22Rv1 (cell line): ENCODE measurements at regions not wholly inside any gene's neighbourhood (a gene's known extent, or its start where the extent isn't known, plus 50 kb on each side); places are given as distances from the start of the nearest gene placed in this dataset.

Experiments used
- H3K27ac ChIP-seq: fragments of 450-650 bp; 2 replicates; pipeline ENCODE4 v1.5.1; 2017
- ZFX ChIP-seq: fragments of 450-650 bp; IDR thresholded peaks from 2 replicates; pipeline ENCODE4 v1.6.1; 2017; ENCODE audit warnings: antibody characterized with exemption, borderline replicate concordance
- TF ChIP-seq, protein P1 (sequence below): fragments of 450-650 bp; IDR thresholded peaks from 2 replicates; pipeline ENCODE4 v1.5.1; 2017; ENCODE audit warnings: mild to moderate bottlenecking

DNA sequence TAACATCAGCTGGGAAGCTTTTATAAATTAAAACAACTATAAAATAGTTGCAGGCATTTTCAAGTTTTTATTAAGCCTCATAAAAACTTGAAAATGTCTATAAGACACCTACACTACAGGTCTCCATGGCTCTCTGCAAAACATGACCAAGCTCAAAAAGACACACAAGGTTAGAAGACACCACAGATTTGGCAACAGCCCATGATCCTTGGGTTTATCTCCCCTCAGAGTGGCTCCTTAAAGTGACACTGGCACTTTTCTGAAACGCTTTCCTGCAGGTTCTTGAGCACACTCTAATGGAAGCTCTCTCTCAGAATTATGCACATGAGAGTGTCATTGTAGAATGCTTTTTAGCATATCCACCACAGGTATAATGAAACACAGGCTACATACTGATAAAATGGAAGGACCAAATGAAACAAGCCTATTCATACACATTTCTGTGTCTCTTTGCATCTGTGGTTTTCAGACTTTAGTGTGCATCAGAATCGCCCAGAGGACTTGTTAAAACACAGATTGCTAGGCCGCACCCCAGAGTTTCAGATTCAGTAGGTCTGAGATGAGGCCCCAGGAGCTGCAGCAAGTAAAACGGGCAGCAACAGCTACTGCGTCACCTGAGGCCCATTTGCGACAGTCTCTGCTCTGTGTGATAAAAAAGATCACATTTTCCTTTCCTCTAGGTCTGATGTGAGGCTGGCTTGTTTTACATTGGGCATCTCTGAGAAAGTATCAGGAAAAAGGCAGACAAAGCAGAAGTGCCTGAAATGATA lies 75.0 kb upstream of the WSB1 start:
- no peak overlapping the region for H3K27ac ChIP-seq
- TF ChIP-seq, protein P1, sequence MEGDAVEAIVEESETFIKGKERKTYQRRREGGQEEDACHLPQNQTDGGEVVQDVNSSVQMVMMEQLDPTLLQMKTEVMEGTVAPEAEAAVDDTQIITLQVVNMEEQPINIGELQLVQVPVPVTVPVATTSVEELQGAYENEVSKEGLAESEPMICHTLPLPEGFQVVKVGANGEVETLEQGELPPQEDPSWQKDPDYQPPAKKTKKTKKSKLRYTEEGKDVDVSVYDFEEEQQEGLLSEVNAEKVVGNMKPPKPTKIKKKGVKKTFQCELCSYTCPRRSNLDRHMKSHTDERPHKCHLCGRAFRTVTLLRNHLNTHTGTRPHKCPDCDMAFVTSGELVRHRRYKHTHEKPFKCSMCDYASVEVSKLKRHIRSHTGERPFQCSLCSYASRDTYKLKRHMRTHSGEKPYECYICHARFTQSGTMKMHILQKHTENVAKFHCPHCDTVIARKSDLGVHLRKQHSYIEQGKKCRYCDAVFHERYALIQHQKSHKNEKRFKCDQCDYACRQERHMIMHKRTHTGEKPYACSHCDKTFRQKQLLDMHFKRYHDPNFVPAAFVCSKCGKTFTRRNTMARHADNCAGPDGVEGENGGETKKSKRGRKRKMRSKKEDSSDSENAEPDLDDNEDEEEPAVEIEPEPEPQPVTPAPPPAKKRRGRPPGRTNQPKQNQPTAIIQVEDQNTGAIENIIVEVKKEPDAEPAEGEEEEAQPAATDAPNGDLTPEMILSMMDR = no peak
- no peak for TF ChIP-seq ZFX

DNA sequence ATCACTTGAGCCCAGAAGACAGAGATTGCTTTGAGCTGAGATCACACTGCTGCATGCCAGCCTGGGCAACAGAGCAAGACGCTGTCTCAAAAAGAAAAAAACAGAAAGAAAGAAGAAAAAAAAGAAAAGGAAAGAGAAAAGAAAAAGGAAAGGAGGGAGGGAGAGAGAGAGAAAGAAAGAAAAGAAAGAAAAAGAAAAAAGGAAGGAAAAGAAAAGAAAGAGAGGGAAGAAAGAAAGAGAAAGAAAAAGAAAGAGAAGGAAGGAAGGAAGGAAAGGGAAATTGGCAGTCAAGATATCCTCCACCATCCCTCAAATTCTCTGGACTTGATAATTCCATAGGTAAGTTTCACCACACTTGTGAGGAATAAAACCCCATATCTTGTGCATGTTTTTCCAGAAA lies 71.4 kb upstream of the WSB1 start:
- TF ChIP-seq ZFX = no peak
- TF ChIP-seq, protein P1 = no peak
- no peak overlapping the region for H3K27ac ChIP-seq

DNA sequence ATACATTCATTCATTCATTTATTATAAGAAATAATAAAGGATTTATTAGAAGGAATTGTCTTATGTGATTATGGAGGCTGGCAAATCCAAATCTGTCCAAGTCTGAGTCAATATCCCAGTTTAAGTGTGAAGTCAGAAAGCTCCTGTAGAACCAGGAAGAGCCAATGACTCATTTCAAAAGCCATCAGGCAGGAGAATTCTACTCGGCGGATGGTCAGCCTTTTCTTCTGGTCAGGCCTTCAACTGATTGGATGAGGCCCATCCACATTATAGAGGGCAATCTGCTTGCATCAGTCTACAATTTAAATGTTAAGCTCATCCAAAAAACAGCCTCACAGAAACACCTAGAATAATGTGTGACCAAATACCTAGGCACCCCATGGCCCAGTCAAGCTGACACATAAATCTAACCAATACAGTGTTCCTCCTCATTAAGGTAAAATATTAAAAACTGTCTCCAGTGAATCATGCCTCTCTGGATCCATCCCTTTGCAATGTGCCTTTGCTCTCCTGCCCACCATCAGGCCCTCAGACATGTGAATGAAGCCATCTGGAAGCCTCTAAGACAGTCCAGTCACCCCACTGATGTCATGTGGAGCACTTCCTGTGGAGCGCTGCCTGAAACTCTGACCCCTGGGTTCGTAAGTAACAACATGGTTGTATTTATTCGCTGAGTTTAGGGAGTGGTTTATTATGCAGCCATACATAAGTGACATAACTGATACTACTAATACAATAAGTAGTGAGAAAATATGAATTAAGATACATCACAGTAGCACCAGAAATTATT lies 69.2 kb upstream of the WSB1 start:
- TF ChIP-seq, protein P1 = no peak
- no peak for TF ChIP-seq ZFX
- H3K27ac ChIP-seq = no peak overlapping the region

DNA sequence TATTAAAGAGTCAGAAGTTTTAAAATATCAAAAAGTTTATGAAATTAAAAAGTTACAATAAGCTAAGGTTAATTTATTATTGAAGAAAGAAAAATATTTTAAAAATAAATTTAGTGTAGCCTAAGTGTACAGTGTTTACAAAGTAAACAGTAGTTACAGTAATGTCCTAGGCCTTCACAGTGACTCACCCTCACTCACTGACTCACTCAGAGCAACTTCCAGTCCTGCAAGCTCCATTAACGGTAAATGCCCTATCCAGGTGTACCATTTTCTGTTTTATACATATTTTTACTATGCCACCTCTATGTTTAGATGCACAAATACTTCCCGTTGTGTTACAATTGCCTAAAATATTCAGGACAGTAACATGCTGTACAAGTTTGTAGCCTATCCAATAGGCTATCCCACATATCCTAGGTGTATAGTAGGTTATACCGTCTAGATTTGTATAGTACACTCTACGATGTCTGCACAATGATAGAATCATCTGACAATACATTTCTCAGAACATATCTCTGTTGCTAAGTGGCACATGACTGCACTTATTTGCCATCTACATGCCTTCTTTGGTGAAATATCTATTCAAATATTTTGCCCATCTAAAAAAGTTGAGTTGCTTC lies 67.2 kb upstream of the WSB1 start:
- TF ChIP-seq ZFX = no peak
- TF ChIP-seq, protein P1 = no peak
- no peak overlapping the region for H3K27ac ChIP-seq

DNA sequence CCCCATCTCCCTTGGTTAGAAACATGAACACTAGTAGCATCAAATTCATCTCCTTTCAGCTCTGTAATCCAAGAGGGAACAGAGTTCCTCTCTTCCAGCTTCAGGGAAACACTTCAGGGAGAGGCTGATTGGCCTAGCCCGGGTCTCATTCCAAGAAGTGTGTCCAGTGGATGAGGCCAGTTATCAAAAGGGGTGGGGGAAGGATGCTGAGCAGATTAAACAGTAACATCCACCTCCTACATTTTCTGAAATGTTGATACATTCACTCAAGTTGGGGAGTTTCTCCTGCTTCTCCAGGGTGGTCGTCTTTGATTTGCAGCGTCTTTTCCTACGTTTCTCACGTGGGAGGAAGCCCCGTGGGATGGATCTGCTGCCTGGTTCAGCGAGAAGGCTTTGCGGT lies 62.9 kb upstream of the WSB1 start:
- no peak overlapping the region for H3K27ac ChIP-seq
- TF ChIP-seq, protein P1 = no peak
- no peak for TF ChIP-seq ZFX

DNA sequence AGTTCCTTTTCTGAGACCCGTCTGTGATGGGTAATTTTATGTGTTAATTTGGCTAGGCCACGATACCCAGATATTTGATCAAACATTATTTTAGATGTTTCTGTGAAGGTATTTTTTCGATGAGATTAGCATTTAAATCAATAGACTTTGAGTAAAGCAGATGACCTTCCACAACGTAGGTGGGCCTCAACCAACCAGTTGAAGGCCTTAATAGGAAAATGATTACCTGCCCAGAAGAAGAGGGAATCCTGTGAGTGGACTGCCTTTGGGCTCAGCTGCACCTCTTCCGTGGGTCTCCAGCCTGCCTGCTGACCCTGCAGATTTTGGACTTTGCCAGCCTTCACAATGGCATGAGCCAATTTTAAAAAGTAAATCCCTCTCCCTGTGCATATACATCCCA lies 61.6 kb upstream of the WSB1 start:
- TF ChIP-seq ZFX = no peak
- TF ChIP-seq, protein P1 = no peak
- H3K27ac ChIP-seq = no peak overlapping the region
